HG03064 (cell line): ENCODE measurements at regions not wholly inside any gene's neighbourhood (a gene's known extent, or its start where the extent isn't known, plus 50 kb on each side); places are given as distances from the start of the nearest gene placed in this dataset.
A peak's percentile ranks its signal among the peaks of the same experiment; 100 is the strongest.
"Not testable (repeated sequence)": the region's sequence is repeated elsewhere in the genome, so short reads cannot be mapped to it uniquely, and the experiment has no call there.

Source experiments
- ATAC-seq: cut with Tn5 transposase; IDR thresholded peaks from one replicate; pipeline ENCODE4 v1.9.1; 2021; ENCODE audit warnings: low read depth; ENCODE audit not compliant: unreplicated experiment

DNA sequence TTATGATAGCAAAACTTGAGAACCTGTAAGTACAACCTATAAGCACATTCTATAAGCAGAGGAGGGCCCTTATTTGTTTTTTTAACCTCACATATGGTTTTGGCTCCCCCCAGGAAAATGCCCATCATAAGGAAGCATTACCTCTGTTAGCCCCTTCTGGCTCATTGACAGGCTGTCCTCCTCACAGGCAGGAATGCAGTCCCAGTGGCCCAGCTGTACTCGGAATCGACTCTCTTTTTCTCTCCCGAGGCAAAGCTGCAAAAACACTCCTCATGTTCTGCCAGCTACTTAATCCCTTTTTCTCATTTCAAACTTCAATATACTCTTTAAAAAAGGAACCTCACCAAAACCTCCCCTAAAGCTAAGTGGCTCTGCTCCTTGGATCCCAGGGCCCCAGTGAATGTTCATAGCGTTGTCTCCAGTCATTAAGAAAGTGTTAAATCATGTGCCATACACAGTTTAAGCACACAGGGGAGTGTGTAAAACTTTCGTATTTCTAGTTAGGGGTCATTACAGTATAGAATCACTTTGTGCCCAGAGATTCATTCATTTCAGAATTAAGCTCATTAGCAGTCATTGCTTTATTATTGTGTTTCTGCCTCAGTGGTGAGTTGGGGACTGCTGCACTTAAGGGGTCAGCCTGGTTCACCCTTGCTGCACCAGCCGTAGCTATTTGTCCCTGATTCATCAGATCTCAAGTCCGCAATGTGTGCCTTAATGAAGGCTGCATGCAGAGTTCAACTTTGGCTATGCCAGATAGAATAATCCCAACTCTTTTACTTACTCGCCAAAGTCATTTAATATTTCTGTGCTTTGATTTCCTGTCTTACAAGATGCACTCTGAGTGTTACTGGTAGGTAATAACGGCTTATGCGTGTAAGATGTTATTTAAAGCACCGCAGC, 57.6 kb downstream of the JRKL start:
- no peak for ATAC-seq

DNA sequence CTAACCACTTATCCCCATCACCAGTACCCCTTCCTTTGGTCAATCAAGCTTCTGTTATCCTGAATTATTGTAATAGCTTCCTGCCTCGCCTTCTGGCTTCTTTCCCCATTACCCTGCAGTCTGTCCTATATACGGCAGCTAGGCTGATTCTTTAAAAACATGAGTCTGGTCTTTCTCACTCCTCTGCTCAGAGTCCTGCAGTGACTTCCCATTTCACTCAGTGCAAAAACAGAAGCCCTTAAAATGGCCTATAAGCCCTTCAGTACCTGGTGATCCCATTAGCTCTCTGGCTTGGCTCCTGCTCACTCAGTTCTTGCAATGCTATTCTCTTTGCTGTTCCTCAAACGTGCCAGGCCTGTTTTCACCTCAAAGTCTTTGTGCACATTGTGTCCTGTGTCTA, 58.4 kb downstream of the JRKL start:
- no peak for ATAC-seq

DNA sequence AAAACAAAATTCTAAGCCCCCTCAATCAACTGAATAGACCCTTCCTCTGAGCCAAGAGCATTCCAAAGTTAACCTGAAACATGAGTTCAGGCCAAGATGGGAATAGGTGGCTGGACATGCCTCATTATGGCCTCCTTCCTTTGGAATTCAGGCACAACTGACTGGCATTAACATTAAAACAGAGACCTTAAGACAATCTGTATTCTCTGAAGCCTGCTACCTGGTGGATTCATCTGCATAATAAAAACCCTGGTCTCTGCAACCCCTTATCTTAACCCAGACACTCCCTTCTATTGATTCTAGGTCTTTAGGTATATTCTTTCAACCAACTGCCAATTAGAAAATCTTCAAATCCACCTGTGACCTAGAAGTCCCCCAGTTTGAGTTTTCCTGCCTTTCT, 66.3 kb downstream of the JRKL start:
- no peak for ATAC-seq

DNA sequence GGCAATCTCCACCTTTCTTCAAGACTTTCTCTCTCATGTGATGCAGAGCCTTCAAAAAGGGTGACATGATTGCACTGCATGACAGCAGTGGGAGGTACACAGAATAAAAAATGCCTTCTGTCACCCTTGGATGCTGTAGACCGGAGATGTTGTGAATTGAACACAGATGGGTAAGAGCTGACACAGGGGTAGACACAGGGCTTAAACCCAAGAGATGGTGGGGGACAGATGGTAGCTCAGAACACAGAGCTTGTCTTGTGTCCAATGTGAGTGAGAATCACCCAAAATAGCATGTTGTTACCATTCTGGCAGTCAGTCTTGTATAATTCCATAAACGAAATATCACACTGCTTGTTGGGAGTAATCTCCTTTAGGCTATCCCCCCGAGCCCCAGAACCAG, 69.9 kb downstream of the JRKL start:
- no peak for ATAC-seq

DNA sequence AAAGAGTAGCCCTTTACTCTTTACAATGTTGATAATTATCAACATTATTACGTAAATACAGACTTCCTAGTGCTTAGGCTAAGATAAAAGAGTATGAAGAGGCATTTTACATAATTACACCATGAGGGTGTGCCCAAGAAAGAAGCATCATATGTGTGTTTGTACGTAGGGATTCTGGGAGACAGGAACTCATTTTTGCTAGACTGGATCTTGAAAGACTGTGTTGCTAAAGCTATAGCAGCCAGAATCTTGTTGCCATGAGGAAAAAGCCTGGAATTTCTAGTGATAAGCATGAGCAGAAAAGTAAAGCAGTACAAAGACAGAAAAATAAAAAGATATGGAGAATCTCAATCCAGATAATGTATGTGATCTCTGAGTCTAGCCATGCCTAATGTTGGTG, 72.1 kb downstream of the JRKL start:
- ATAC-seq, result no peak

DNA sequence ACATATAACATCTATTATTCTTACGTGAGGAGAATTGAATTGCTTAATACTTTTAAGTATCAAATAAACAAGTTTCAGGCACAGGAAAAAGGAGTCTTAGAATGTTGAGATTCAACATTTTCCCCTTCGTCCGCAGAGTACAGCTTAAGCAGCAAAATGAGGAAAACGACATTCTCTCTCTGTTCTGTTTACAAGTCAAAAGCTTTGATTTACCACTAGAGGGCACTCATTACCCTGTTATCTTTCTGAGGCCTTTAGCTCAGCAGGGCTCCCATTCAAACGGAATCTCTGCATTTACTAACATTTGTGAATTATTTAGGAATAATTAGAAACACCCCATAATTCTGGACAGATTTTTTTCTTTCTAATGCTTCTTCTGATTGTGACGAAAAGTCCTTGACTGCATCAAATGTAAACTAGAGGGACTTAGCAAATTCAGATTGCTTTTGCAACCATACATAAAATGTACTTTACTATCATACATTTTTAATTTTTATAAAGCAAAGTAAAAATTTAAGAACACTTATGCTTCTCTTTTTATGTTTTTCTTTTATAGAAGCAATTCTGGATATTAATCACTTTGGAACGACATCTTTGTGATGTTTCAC, 75.0 kb downstream of the JRKL start:
- ATAC-seq, result peak; percentile 91

DNA sequence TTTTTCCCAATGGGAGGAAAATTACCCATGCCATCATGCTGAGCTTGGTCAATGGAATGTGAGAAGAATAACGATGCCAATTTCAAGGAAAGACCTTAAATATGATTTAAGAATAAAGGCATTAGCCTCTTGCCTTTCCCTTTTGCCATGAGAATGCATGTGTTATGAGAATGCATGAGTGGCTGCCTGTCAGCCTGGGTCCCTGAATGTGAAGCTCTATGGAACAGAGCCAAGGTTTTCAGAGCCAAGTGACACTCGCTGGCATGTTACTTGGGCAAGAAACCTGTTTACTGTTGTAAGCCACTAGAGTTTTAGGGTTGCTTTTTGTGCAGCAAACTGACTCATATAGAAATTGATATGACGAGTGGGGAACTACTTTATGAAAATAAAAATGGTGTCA, 75.7 kb downstream of the JRKL start:
- no peak for ATAC-seq

DNA sequence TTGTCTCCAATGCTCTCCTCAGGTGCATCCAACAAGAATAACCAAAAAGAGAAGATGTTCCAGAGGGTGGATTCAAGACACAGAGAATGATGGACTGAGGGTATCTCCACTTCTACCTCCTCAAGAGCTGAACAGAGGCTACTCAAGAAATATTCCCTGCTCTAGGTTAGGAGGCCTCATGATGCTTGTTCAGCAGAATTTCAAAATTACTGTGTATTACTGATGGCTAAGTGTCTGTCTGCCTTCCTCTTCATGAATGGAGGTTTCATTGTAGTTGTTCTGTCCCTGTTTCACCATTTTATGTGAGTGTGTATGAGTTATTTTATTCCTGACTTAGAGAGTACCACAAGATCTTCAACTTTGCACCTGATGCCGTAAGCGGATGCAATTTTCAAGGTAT, 76.8 kb downstream of the JRKL start:
- no peak for ATAC-seq

DNA sequence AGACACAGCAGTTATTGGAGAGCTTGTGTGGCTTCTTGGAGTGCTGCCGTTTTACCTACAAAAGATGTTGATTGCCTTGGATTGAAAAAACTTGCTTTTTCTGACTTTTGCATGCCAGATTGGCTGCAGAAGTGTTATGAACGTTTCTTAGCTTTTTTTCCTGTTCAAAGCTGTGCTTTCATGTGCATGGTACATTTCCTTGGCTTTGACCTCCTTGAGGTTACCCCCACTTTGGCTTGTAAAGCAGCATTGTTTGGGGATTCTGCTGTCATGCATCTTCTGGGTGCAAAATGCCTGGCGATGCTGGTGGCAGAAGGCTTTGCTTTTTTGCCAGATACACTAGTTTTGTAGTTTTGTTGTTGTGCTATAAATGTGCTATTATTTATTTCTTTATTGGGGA, 80.0 kb downstream of the JRKL start:
- ATAC-seq, result no peak

DNA sequence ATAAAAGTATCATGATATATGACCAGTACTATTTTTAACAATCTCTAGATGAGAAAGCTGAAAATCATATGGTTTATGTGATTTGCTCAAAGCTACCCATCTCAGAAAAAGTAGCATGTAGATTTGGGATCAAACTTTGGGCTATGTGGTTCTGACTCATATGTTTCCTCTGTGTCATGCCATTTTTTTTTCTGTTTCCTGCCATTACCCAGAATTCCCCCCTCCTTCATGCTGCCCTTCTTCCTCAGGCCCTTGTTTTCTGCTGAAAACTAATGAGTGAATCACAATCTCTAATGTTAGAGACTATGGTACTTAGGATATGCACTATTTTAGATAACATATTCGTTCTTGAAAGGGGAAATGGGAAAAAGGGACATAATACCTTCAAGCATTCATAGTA, 80.7 kb downstream of the JRKL start:
- ATAC-seq, result no peak

DNA sequence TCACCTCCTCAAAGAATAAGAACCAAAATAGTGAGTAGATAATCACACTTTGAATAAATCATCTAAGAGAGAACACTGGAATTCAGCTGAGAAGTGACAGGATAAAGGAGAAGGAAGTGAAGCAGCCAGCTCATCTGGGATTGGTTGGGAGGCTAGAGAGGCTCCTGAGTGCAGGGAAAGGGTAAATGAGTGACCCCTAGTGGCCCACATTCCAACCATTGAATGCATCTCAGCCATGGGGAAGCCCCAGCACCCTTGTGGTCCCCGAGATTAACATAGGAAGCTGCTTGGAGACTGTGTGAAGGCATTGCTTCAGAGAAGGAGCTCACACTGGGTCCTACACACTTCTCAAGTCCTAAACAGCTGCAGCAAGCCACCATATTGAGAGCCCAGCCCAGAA, 82.3 kb downstream of the JRKL start:
- no peak for ATAC-seq

DNA sequence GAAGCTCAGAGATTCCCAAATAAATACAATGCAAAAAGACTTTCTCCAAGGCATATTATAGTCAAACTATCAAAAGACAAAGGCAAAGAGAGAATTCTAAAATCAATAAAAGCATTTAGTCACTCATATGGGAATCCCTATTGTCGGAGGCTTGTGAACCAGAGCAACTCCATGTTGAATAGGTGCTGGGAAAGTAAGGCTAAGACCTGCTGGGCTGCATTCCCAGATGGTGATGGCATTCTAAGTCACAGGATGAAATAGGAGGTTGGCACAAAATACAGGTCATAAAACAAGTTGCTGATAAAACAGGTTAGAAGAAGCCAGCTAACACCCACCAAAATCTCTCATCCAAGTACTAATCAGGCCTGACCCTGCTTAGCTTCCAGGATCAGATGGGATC, 84.5 kb downstream of the JRKL start:
- no peak for ATAC-seq

DNA sequence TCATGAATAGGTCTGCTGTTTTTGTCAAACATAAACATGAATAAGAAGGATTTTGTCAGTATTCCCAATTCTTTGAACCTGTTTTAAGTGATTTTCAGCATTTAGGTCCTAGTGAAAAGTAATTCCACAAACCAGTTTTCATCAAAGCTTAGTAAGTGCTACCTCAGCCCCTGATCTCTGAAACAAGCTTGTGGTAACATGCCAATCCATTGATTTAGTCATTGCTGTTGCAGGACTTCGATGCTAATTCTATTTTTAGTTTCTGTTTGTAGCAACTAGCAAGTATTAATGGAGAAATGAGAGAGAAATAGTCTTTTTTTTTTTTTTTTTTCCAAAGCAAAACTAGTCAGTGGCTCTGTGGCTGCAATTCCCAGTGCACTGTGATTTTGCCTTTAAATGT, 91.4 kb downstream of the JRKL start:
- ATAC-seq, result no peak

DNA sequence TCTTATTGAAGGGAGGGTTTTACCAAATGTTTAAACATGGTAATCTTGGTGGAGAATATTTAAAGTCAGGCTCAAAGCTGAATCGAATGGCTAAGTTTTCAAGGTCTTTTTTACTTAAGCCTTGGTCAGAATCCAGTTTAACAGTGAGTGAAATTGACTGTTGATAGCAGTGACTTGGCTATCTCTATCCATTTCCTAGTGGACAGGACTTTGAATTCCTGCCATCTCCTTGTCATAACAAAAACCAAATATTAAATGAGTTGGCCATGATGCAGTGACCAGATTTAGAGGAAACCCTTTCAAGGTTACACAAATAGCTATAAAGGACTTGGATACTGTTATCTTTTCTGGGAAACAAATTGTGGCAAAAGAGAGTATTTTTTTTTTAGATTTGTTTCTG, 92.0 kb downstream of the JRKL start:
- no peak for ATAC-seq

DNA sequence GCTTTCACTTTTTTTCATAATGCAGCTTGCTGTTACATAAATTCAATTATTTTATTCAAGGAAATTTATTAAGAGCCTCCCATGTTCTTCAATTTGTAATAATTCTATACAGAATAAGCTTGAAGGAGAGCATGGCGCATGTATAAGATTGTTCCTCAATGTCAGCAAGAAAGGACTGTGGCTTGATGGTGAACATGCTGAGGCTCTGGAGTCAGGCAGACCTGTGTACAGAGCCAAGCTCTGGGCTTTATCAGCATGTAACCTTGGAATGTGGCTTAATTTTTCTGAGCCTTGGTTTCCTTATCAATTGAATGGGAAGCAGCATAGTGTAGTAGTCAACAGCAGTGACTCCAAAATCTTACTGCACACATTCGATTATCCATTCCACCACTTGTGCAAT, 92.4 kb downstream of the JRKL start:
- no peak for ATAC-seq

DNA sequence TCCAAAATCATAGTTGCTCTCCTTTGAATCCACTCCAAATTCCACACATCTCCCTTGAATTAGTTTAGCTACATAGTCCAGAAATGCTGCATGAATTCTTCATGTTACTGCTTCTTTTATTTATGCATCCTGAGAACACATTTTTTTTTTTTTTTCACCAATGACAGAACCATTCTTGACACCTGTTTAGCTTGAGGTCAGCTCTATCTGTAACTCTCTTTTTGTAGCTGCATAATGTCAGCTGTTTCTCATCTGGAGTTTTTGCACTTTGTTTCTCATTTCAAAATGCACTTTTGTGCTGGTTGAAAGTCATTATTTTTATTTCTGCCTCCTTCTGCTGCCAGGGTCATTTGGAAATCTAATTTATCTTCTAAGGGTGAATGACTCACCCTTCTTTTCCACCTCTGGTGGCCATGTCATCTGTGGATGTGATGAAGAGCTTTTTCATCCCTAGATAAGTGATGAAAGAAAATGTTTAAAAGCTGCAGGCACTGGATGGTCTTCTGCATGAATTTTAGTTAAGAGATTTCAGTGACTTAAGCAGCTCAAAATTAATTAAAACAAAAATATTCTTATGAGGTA, 93.7 kb downstream of the JRKL start:
- ATAC-seq, result no peak

DNA sequence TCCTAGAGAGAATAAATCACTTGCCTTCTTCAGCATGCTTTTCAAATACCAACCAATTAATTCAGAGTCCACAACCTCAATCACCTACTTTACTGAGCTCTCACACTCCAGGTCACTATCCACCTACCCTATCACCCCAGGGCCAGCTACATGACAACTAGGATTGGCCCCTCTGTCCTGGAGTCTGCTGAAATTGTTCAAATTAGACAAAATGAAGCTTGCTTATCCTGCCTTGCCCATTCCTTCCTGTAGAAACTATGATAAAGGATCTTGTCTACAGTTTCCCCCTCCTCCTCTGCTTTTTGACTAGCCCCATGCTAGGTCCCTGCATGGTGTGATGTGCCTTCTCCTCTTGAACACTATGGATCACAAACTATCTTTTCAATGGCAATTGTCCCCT, 94.5 kb downstream of the JRKL start:
- no peak for ATAC-seq

DNA sequence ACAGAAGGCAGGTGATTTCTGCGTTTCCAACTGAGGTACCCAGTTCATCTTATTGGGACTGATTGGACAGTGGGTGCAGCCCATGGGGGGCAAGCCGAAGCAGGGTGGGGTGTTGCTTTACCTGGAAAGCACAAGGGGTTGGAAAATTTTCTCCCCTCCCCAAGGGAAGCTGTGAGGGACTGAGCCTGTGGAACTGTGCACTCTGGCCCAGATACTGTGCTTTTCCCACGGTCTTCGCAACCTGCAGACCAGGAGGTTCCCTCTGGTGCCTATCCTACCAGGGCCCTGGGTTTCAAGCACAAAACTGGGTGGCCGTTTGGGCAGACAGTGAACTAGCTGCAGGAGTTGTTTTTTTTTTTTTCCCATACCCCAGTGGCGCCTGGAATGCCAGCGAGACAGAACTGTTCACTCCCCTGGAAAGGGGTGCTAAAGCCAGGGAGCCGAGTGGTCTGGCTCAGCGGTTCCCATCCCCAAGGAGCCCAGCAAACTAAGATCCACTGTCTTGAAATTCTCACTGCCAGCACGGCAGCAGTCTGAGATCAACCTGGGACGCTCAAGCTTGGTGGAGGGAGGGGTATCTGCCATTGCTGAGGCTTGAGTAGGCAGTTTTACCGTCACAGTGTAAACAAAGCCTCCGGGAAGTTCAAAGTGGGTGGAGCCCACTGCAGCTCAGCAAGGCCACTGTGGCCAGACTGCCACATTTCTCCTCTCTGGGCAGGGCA, 97.2 kb downstream of the JRKL start:
- no peak for ATAC-seq

DNA sequence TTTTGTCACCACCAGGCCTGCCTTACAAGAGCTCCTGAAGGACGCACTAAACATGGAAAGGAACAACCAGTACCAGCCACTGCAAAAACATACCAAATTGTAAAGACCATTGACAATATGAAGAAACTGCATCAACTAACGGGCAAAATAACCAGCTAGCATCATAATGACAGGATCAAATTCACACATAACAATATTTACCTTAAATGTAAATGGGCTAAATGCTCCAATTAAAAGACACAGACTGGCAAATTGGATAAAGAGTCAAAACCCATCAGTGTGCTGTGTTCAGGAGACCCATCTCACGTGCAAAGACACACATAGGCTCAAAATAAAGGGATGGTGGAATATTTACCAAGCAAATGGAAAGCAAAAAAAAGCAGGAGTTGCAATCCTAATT, 99.1 kb downstream of the JRKL start:
- ATAC-seq, result not testable (repeated sequence)

DNA sequence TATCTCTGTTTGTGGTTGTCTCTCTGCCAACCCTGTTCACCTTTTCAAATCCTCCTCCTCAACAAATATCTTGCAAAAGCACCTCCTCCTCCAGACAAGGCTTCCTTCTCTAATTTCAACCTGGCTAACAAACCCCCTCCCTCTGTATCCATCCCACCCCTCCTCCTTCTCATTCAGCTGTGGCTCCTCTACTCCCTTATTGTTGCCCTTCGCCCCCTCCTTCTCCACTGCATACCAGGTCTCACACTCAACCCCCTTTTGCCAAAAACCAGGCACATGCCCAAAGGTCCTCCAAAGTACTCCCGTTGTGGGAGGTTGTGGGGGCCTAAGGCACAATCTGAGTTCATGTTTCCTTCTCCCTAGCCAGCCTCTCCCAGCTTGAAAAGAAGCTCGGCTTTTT, 110.6 kb downstream of the JRKL start:
- ATAC-seq, result no peak

DNA sequence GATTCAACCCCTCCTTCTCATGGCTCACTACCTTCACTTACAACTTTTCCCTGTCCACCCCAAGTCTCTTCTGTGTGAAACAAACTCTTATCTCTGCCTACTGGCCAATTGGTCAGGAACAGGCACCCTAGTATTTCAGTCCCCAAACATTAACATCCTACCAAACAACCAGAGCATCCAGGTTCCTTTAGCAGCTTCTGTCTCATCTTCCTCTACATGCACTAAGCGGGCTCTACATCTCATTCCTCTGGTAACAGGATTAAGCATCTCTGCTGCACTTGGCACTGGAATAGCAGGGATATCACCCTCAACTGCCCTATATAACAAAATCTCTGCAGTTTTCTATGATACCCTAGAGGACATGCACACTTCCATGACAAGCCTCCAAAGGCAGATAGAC, 116.2 kb downstream of the JRKL start:
- no peak for ATAC-seq
